Endothelial cell of umbilical vein (primary cell): ENCODE measurements at regions not wholly inside any gene's neighbourhood (a gene's known extent, or its start where the extent isn't known, plus 50 kb on each side); places are given as distances from the start of the nearest gene placed in this dataset.

Source experiments
- BruUV-seq: library from RNA; stranded (reverse); fragments of 400-500 nt; replicated peaks from 2 replicates; lab custom pipeline; 2021; lab: Mats Ljungman, UMichigan
- CTCF ChIA-PET: fragments of 300-600, 350-600 bp; sonication (Branson Sonifier 250); formaldehyde crosslinking; loops from one replicate; lab custom pipeline; 2021; ENCODE audit warnings: antibody characterized with exemption, inconsistent platforms; lab: Charles Lee
- POLR2A ChIA-PET: fragments of 300-600, 350-600 bp; sonication (Branson Sonifier 250); formaldehyde crosslinking; loops from one replicate; lab custom pipeline; 2021; ENCODE audit warnings: antibody characterized with exemption, inconsistent platforms; lab: Charles Lee
- DNase-seq: peaks from one replicate; pipeline ENCODE4 v3.0.0-alpha.2; 2011; ENCODE audit warnings: low read depth, low spot score
- FAIRE-seq: peaks from 2 replicates; lab custom pipeline; 2011; peaks lifted over from hg19 to GRCh38; lab: Jason Lieb, UNC
- H2AFZ ChIP-seq: 2 replicates; pipeline ENCODE4 v1.6.0; 2012; ENCODE audit warnings: low read depth, low read length, control low read depth, inconsistent platforms
- H3K27ac ChIP-seq: 2 replicates; pipeline ENCODE4 v1.5.1; 2011; ENCODE audit warnings: low read depth, mild to moderate bottlenecking, control low read depth, low read length, moderate library complexity; ENCODE audit not compliant: insufficient read depth
- H3K27me3 ChIP-seq, 2 experiments: 2 replicates each; pipeline versions ENCODE4 v1.6.0 to v1.6.1; 2011; ENCODE audit warnings: low read length in 2 of 2, mixed read lengths in 1 of 2; ENCODE audit not compliant: control insufficient read depth in 2 of 2, insufficient read depth in 2 of 2
- H3K36me3 ChIP-seq, 2 experiments: 2 replicates in 1 of 2; 3 replicates in 1 of 2; pipeline ENCODE4 v1.5.1; 2011; ENCODE audit warnings: low read length in 2 of 2, mild to moderate bottlenecking in 1 of 2, moderate library complexity in 1 of 2; ENCODE audit not compliant: control insufficient read depth in 2 of 2, insufficient read depth in 2 of 2; ENCODE audit errors: extremely low read depth in 1 of 2
- H3K4me1 ChIP-seq: 3 replicates; pipeline ENCODE4 v1.5.1; 2011; ENCODE audit warnings: mild to moderate bottlenecking, low read length; ENCODE audit not compliant: control insufficient read depth, insufficient read depth; ENCODE audit errors: extremely low read depth
- H3K4me2 ChIP-seq: 2 replicates; pipeline ENCODE4 v1.6.1; 2011; ENCODE audit warnings: low read length, control low read depth, mixed read lengths; ENCODE audit not compliant: insufficient read depth
- H3K4me3 ChIP-seq, 3 experiments: fragments of 200-600 bp in 1 of 3; sonication (generic), shearing (Covaris generic) in 1 of 3; replicated peaks in 1 of 3; 2 replicates each; pipeline ENCODE4 v1.5.1; 2011 to 2016; ENCODE audit warnings: control low read depth in 3 of 3, low read length in 3 of 3, mild to moderate bottlenecking in 2 of 3, inconsistent platforms in 1 of 3, low read depth in 1 of 3, moderate library complexity in 1 of 3; ENCODE audit not compliant: insufficient read depth in 1 of 3
- H3K79me2 ChIP-seq: 2 replicates; pipeline ENCODE4 v1.6.0; 2012; ENCODE audit warnings: low read length, inconsistent platforms; ENCODE audit not compliant: control insufficient read depth, insufficient read depth
- H3K9ac ChIP-seq: replicated peaks from 2 replicates; pipeline ENCODE3; 2011; ENCODE audit warnings: low read length, control low read depth; ENCODE audit not compliant: insufficient read depth; ENCODE audit errors: extremely low read depth
- H3K9me1 ChIP-seq: replicated peaks from 3 replicates; pipeline ENCODE4 v1.6.0; 2011; ENCODE audit warnings: mild to moderate bottlenecking, low read length; ENCODE audit not compliant: control insufficient read depth, insufficient read depth; ENCODE audit errors: extremely low read depth
- H3K9me3 ChIP-seq: replicated peaks from 2 replicates; pipeline ENCODE4 v1.5.1; 2012; ENCODE audit warnings: low read length, inconsistent platforms; ENCODE audit not compliant: control insufficient read depth, insufficient read depth
- H4K20me1 ChIP-seq: replicated peaks from 2 replicates; pipeline ENCODE3; 2011; ENCODE audit warnings: mild to moderate bottlenecking, low read length; ENCODE audit not compliant: control insufficient read depth, insufficient read depth; ENCODE audit errors: extremely low read depth
- CTCF ChIP-seq, 2 donors: IDR thresholded peaks; 1 replicate in 1 of 2; 2 replicates in 1 of 2; pipeline ENCODE4 v1.5.1; 2011; ENCODE audit warnings: low read length in 2 of 2, mild to moderate bottlenecking in 2 of 2, moderate library complexity in 2 of 2, control low read depth in 1 of 2, inconsistent platforms in 1 of 2, low read depth in 1 of 2; ENCODE audit not compliant: insufficient read depth in 1 of 2; ENCODE audit errors: extremely low read depth in 1 of 2
- EZH2 ChIP-seq: IDR thresholded peaks from 2 replicates; pipeline ENCODE4 v1.6.1; 2012; ENCODE audit warnings: borderline replicate concordance, low read depth, mild to moderate bottlenecking, moderate library complexity, low read length, inconsistent platforms; ENCODE audit not compliant: severe bottlenecking
- FOS ChIP-seq: IDR thresholded peaks from 2 replicates; pipeline ENCODE4 v1.6.1; 2011; ENCODE audit warnings: mild to moderate bottlenecking, low read length, moderate library complexity, borderline replicate concordance; ENCODE audit not compliant: insufficient read depth
- GATA2 ChIP-seq: IDR thresholded peaks from 2 replicates; pipeline ENCODE4 v1.7.0; 2011; ENCODE audit warnings: low read depth, mild to moderate bottlenecking, moderate library complexity, mixed read lengths, low read length; ENCODE audit not compliant: insufficient read length, insufficient read depth
- MYC ChIP-seq: IDR thresholded peaks from one replicate; pipeline ENCODE4 v1.6.1; 2011; ENCODE audit warnings: mild to moderate bottlenecking, low read depth, low read length
- POLR2A ChIP-seq: IDR thresholded peaks from 2 replicates; pipeline ENCODE4 v1.6.1; 2012; ENCODE audit warnings: low read depth, mild to moderate bottlenecking, control low read depth, low read length
- POLR2AphosphoS5 ChIP-seq: IDR thresholded peaks from 2 replicates; pipeline ENCODE4 v1.6.1; 2012; ENCODE audit warnings: low read depth, mild to moderate bottlenecking, control low read depth, low read length, moderate library complexity; ENCODE audit not compliant: insufficient read depth
- dilution Hi-C: fragments of 300-500 bp; cut with MboI; formaldehyde crosslinking; loops from one replicate; pipeline ENCODE4 v1.15.0; 2019; ENCODE audit warnings: low sequenced_read_pairs; ENCODE audit not compliant: extremely low pct_ligation_motif_present
- intact Hi-C: fragments of 100-400 bp; cut with micrococcal nuclease; formaldehyde crosslinking; loops from one replicate; pipeline ENCODE4 v1.10.0; 2022

- H3K9ac ChIP-seq: no peak overlapping the region
- no peak for FAIRE-seq
- intact Hi-C loops (no loop called here), dilution Hi-C loops (no loop called here)
- no peak for TF ChIP-seq CTCF (IDR thresholded peaks at IDR 0.05; ENCODE audit: extremely low read depth in 1 of 2, insufficient read depth in 1 of 2, low read depth in 1 of 2, low read length in 2 of 2)
- TF ChIP-seq POLR2AphosphoS5: no peak
- TF ChIP-seq GATA2: no peak
- no peak for TF ChIP-seq EZH2
- TF ChIP-seq FOS: no peak
- TF ChIP-seq MYC: no peak
- TF ChIP-seq POLR2A: no peak
- DNase-seq: no peak
- H2AFZ ChIP-seq: no peak overlapping the region
- H3K4me1 ChIP-seq: no peaks in the 10 kb centered on the region
- H3K36me3 ChIP-seq: no peaks in the 10 kb centered on the region
- H3K79me2 ChIP-seq: no peaks in the 10 kb centered on the region
- no TSS peak for BruUV-seq
- POLR2A ChIA-PET: no interaction called here
- no peak overlapping the region for H3K27ac ChIP-seq
- H3K9me1 ChIP-seq: no peaks in the 10 kb centered on the region
- no peak overlapping the region for H3K4me2 ChIP-seq
- CTCF ChIA-PET: interaction anchor here (1.7 to 2.1 kb wide), 2 partner anchors 12 to 24 kb away, joined by 5 read pairs; no protein-coding TSS in a partner anchor
- H4K20me1 ChIP-seq: no peaks in the 10 kb centered on the region
- H3K27me3 ChIP-seq: no peaks in the 10 kb centered on the region
- no peaks in the 10 kb centered on the region for H3K9me3 ChIP-seq
- H3K4me3 ChIP-seq: no peak overlapping the region
Measured at GRCh38 chr1:88204612-88205167, 479.4 kb upstream of the PKN2 start.
